ENCODE measurements at regions not wholly inside any gene's neighbourhood (a gene's known extent, or its start where the extent isn't known, plus 50 kb on each side); places are given as distances from the start of the nearest gene placed in this dataset.

DNA sequence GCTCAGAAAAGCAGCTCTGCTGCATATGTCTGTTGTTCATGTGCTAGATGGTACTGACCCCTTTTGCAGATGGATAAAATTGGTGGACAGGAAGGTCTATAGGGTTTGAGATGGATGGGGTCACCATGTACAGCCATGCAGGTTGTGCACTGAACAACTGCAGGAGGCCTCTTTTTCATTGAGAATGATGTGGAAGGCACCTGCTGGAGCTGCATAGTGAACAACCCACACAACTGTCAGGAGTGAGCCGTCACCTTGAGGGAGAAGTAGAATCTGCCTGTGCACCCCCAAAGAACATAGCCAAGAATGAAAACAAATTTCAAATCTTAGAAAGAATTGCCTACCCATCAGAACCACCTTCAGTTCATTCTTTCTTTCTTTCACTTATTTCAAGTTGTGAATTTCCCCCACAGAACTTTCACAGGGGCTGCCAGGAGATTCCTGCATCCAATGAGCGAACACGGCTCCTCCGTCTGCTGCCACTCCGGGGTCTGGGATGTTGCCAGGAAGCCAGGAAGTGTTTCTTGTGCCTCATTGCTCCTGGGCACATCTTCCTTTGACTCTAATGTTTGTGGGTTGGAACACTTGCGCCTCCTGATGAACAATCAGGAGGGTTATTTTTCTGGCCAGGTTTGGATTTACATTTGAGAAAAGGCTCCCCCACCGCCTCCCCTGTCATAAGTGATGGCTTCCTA is 53.7 kb upstream of the DOCK1 start:
- DNase-seq = no peak

DNA sequence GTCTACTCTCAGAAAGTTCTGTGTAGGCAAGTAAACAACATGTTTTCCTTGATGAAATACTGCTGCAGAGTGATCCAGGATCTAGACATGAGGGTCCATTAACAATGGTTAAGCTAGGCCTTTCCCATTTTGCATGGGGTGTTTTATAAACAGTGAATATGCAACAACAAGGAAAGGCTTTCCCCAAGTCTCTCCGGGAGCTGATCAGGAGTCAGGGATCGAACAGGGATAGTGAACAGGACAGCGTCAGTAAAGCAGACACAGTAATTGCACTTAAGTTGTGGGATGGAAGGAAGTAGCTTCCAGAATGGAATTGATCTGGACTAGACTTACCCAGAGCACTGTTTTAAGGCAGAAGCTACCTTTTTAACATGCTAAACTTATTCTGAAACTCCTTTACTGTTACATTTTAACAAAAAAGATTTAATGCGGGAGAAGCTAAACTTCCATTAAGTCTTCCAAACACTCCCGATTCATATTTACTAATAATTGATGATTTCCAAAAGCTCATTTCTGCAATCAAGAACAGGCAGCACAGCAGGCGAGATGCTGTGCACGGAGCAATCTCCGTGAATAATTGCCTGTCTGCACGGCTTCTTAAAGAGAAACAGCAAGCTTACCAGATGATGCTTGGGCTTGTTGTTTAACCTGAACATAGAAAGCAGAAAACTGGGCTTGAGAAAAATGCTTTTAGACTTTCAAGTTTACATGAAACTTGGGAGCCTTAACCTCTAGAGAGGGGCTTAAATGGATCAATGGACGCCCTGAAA is 50.3 kb upstream of the DOCK1 start:
- DNase-seq = no peak

All from SW 1271 (cell line).